ENCODE measurements at regions not wholly inside any gene's neighbourhood (a gene's known extent, or its start where the extent isn't known, plus 50 kb on each side); places are given as distances from the start of the nearest gene placed in this dataset.
A peak's percentile ranks its signal among the peaks of the same experiment; 100 is the strongest.
"Not testable (repeated sequence)": the region's sequence is repeated elsewhere in the genome, so short reads cannot be mapped to it uniquely, and the experiment has no call there.

DNA sequence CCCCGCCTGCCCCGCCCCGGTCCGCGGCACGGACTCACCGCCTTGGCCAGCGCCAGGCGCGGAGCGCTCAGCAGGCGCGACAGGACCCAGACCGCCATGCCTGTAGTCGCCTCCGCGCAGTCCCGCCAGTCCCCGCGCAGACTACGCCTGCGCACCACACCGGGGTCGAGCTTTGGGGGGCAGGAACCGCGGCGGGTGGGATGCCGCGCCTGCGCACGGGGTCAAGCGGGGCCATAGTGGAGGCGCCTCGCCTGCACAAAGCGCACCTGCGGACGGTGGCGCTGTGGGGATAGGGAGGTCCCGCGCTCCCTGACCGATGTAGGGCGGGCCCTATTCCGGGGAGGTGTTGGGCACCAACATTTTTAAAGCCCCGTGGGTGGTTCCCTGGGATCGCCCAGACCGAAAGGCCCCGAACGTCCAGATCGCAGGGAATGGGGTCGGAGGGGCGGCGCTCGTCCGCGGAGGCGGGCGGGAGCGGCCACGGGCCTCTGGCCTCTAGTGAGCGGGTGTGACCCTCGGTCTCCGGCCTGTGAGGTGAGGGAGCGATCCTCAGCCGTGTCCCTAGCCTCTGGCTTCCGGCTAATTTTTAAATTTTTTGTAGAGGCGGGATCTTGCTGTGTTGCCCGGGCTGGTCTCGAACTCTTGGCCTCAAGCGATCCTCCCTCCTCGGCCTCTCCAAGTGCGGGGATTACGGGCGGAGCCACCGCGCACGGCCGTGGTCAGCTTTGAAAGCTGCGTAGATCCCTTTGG lies 70.8 kb upstream of the LPCAT1 start:
- intact Hi-C loops (cut with DNase I; ENCODE audit: low total_unique reads) = no loop called here
- H3K4me1 ChIP-seq = peaks cover 5 to 13% (median 12%) of the 10 kb centered on the region in 4 donors
- 11 to 19% (median 16%) methylated on average over 63 to 78 of the region's 78 CpGs for WGBS, 5 donors

DNA sequence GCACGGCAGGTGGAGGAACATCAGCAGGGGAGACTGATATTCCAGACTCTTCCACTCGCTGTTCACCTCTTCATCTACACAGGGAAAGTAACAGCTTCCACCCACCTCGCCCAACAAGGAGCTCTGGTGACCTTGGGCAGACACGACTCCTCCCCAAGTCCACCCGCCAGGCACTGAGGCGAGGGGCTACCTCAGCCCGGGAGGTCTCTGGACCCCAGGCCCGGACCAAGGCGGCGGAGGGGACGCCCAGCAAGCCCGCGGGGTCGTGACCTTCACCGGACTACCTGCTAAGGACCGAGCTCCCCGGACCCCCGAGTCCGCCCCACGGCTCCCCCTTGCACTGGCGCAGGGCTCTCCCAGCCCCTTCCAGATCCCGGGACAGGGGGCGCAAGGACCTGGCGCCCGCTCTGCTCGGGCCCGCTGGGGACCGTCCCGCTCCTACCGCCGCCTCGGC lies 70.2 kb upstream of the LPCAT1 start:
- intact Hi-C loops (cut with DNase I; ENCODE audit: low total_unique reads) = no loop called here
- Histone ChIP-seq H3K4me3 (peak overlapping the region; percentile 52 to 70 (median 58)), H3K27me3 (no peaks in the 10 kb centered on the region), H3K9me3 (no peaks in the 10 kb centered on the region), H3K36me3 (peaks cover under 1 to 13% (median 7%) of the 10 kb centered on the region in 4 donors), H3K27ac (peak overlapping the region in 4 of 5 donors; percentile 70 to 87 (median 76)), H3K4me1 (peaks cover 5 to 13% (median 12%) of the 10 kb centered on the region in 4 donors)
- peak in 1 of 2 donors; percentile 33 for DNase-seq
- TF ChIP-seq POLR2A (IDR thresholded peaks at IDR 0.05) = no peak
- TF ChIP-seq, protein P1, sequence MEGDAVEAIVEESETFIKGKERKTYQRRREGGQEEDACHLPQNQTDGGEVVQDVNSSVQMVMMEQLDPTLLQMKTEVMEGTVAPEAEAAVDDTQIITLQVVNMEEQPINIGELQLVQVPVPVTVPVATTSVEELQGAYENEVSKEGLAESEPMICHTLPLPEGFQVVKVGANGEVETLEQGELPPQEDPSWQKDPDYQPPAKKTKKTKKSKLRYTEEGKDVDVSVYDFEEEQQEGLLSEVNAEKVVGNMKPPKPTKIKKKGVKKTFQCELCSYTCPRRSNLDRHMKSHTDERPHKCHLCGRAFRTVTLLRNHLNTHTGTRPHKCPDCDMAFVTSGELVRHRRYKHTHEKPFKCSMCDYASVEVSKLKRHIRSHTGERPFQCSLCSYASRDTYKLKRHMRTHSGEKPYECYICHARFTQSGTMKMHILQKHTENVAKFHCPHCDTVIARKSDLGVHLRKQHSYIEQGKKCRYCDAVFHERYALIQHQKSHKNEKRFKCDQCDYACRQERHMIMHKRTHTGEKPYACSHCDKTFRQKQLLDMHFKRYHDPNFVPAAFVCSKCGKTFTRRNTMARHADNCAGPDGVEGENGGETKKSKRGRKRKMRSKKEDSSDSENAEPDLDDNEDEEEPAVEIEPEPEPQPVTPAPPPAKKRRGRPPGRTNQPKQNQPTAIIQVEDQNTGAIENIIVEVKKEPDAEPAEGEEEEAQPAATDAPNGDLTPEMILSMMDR (IDR thresholded peaks at IDR 0.05) = no peak
- TF ChIP-seq EP300 (IDR thresholded peaks at IDR 0.05) = no peak
- no peak for TF ChIP-seq POLR2AphosphoS5 (IDR thresholded peaks at IDR 0.05)
- WGBS, 5 donors = 11 to 100% (median 12%) methylated on average over 2 to 32 of the region's 32 CpGs

More for the DNA sequence above, 70.8 kb upstream of the LPCAT1 start:
- H3K27ac ChIP-seq = peak overlapping the region in 4 of 5 donors; percentile 70 to 87 (median 76)
- peak overlapping the region; percentile 52 to 70 (median 58) for H3K4me3 ChIP-seq
- H3K27me3 ChIP-seq = no peaks in the 10 kb centered on the region
- peaks cover 0 to 9% (median 4%) of the 10 kb centered on the region in 4 donors for H3K36me3 ChIP-seq
- peak; percentile 78 to 94 for DNase-seq
- TF ChIP-seq POLR2AphosphoS5 (IDR thresholded peaks at IDR 0.05) (peak; percentile 10 to 58 (median 18)), EP300 (IDR thresholded peaks at IDR 0.05) (no peak), POLR2A (IDR thresholded peaks at IDR 0.05) (no peak)
- TF ChIP-seq, protein P1 (IDR thresholded peaks at IDR 0.05) = peak in 3 of 7 experiments; percentile 28 to 49 (median 33)
- no peaks in the 10 kb centered on the region for H3K9me3 ChIP-seq

DNA sequence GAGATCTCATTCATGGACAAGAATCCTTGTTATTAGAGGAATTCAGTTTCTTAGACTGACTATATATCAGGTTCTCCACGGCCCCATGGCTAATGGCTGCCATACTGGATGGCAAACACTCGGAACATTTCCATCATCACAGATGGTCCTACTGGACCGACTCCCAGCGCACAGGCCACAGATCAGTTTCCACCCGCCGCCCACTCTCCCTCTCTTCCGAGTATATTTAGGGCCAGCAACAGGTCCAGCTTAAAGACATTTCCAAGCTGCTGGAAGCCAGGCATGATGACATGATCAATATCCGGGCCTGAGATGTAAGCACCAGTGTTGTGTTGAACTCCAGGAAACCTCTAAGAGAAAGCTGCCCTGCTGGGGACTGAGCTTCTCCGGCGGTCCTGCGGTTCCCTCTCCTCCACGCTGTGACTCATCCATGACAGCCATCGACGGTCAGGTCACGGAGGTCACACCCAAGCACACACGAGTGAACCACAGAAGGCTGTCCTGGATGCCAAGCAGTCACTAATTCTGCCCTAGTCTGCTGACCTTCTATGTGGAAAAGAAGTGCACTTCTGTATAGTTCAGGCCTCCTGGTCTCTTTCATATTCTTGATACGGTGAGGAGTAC lies 64.4 kb upstream of the LPCAT1 start:
- H3K27ac ChIP-seq; DNase-seq; H3K4me3 ChIP-seq; H3K27me3 ChIP-seq; H3K9me3 ChIP-seq; H3K4me1 ChIP-seq; intact Hi-C loops (cut with DNase I; ENCODE audit: low total_unique reads): not testable (repeated sequence)
- WGBS, 5 donors = 92 to 97% (median 95%) methylated on average over 17 of the region's 17 CpGs
- H3K36me3 ChIP-seq = peaks cover 2 to 53% (median 37%) of the 10 kb centered on the region in 4 donors

DNA sequence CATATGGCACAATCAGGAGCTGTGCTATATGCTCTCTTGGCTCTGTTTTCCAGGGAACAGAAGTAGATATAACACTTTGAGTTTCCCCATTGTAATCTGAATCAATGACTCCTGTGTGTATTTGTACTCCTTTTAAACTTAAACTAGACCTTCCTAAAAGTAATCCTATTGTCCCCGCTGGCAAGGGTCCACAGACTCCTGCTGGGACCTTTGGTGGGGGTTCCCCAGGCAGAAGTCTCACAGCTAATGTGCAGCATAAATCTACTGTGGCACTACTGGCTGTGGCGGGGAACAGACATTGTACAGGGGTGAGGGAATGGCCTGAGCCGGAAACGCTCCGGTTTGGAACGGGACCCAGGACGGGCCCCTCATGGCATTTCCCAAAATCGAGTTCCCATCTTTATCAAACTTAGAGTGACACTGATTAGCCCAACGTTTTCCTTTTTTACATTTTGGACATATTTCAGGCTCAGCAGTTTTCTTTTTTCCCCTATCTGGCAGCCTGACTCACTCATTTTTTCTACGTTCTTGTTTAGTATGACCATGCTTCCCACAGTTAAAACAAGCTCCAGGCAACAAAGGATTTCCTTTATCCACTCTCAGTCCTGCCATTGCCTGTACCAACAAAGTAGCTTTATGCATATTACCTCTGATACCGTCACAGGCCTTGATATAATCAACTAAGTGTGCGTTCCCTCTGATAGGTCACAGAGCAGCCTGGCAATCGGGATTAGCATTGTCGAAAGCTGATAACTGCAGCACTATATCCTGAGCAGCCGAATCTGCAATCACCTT lies 59.5 kb upstream of the LPCAT1 start:
- H3K9me3 ChIP-seq; H3K27me3 ChIP-seq; intact Hi-C loops (cut with DNase I; ENCODE audit: low total_unique reads); H3K4me1 ChIP-seq; DNase-seq: not testable (repeated sequence)
- peaks cover 10 to 62% (median 37%) of the 10 kb centered on the region in 4 donors for H3K36me3 ChIP-seq
- H3K27ac ChIP-seq = peak overlapping the region; percentile 61 to 82 (median 74)
- H3K4me3 ChIP-seq = peak overlapping the region in 1 of 4 donors; percentile 14
- 40 to 70% (median 54%) methylated on average over 15 of the region's 15 CpGs for WGBS, 5 donors

DNA sequence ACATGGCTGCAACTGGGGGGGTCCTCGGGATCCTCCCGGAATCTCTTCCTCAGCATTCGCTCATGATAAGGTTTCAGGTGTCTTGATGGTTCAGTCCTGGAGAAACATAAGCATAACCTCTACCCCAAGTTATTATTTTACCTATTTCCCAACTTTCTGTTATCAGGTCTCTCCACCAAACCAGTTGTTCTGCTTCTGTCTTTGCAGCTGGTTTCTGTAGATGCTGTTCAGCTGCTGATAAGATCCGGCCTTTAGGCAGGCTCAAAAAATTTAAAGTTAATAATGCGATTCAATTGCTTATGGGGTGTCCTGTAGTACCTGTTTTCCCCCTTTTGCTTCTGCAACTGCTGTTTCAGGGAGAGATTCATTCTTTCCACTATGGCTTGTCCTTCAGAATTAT lies 55.6 kb upstream of the LPCAT1 start:
- H3K4me3 ChIP-seq; H3K27ac ChIP-seq; H3K9me3 ChIP-seq; intact Hi-C loops (cut with DNase I; ENCODE audit: low total_unique reads); H3K27me3 ChIP-seq; DNase-seq; H3K4me1 ChIP-seq: not testable (repeated sequence)
- WGBS, 5 donors = 91 to 98% (median 93%) methylated on average over 5 of the region's 5 CpGs
- H3K36me3 ChIP-seq = peaks cover 10 to 57% (median 32%) of the 10 kb centered on the region in 4 donors

DNA sequence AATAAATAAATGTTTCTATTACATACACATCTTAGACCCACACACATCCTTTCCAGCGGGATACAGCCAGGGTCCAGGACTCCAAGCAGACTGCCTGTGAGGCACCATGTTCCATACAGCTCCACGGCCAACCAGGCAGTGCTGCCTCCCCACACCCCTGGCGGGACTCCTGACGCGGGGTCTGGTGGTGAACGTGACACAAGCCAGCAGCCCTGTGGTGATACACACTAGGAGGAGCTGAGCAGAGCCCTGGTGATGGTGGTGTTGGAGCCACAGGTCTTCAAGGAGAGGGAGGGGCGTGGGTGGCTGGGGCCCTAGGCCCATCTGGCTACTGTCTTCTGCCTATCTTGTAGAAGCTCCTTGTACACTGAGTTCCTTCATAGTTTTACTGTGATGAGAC lies 53.1 kb upstream of the LPCAT1 start:
- intact Hi-C loops (cut with DNase I; ENCODE audit: low total_unique reads); DNase-seq; H3K4me3 ChIP-seq; H3K27ac ChIP-seq; H3K27me3 ChIP-seq; H3K4me1 ChIP-seq; H3K9me3 ChIP-seq: not testable (repeated sequence)
- H3K36me3 ChIP-seq = peaks cover 14 to 55% (median 42%) of the 10 kb centered on the region in 4 donors
- 74 to 96% (median 92%) methylated on average over 7 of the region's 7 CpGs for WGBS, 5 donors

DNA sequence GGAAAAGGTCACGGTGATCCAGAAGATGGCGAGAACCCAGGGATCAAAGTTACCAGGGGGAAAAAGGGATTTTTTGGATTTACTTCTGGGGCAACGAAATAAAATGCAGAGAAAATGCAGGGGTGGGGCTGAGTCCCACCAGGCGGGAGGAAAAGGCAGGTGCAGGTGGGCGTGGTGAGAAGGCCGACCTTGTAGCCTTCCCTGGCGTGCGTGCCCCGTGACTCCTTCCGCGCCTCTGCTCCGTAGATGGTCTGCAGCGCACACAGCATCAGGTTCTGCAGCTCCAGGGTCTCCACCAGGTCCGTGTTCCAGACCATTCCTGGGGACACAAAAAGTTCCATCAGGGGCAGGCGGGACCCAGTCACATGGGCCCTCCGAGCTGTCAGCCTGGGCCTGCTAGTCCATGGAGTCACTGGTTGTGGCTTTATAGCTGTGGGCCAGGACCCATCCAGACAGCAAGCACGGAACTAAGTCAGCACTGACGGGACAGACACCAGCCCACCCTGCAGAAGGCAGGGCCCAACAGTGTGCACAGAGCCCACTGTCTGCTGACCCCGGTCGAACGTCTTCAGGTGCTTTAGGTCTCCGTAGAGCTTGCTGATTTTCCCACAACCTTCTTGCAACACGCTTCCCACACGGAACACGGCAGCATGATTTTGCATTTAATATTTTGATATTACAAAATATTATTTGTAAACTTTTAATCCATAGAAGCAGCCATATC lies 52.4 kb upstream of the LPCAT1 start:
- WGBS, 5 donors = 94 to 96% (median 95%) methylated on average over 22 to 23 of the region's 25 CpGs
- H3K9me3 ChIP-seq; H3K27me3 ChIP-seq; H3K4me3 ChIP-seq; intact Hi-C loops (cut with DNase I; ENCODE audit: low total_unique reads); H3K4me1 ChIP-seq; DNase-seq; H3K27ac ChIP-seq: not testable (repeated sequence)
- H3K36me3 ChIP-seq = peaks cover 14 to 54% (median 45%) of the 10 kb centered on the region in 4 donors

DNA sequence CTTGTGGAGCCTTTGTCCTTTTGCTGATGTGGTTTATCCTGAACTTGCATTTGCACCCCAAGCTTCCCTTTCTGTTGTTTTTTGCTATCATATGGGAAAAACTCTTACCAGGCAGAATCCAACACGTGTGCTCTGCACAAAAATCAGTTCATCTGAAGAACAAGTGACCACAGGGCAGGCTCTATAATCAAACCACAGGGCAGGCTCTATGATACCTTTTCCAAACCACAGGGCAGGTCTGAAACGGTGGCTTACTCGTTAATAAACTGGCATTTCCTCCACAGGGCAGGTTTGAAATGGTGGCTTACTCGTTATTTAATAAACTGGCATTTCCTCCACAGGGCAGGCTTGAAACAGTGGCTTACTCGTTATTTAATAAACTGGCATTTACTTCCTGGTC lies 51.7 kb upstream of the LPCAT1 start:
- H3K27ac ChIP-seq; DNase-seq; H3K4me3 ChIP-seq; H3K27me3 ChIP-seq; intact Hi-C loops (cut with DNase I; ENCODE audit: low total_unique reads); H3K4me1 ChIP-seq; H3K9me3 ChIP-seq: not testable (repeated sequence)
- H3K36me3 ChIP-seq = peaks cover 14 to 56% (median 52%) of the 10 kb centered on the region in 4 donors
- 65 to 78% (median 69%) methylated on average over 5 of the region's 5 CpGs for WGBS, 5 donors
